GM21360 (cell line): ENCODE measurements at regions not wholly inside any gene's neighbourhood (a gene's known extent, or its start where the extent isn't known, plus 50 kb on each side); places are given as distances from the start of the nearest gene placed in this dataset.

Experiments used
- ATAC-seq: cut with Tn5 transposase; IDR thresholded peaks from one replicate; pipeline ENCODE4 v1.9.1; 2021; ENCODE audit warnings: mild to moderate bottlenecking, moderate library complexity; ENCODE audit not compliant: unreplicated experiment

- ATAC-seq = no peak
Observed at GRCh38 chr13:91144486-91144885, 203.0 kb upstream of the MIR17HG start.

- ATAC-seq = no peak
Observed at GRCh38 chr13:91145571-91146205, 201.8 kb upstream of the MIR17HG start.

GRCh38 chr13:91146601-91147000 lies 200.9 kb upstream of the MIR17HG start:
- no peak for ATAC-seq

- no peak for ATAC-seq
Observed at GRCh38 chr13:91148098-91148497, 199.4 kb upstream of the MIR17HG start.

GRCh38 chr13:91151921-91152320 lies 195.6 kb upstream of the MIR17HG start:
- no peak for ATAC-seq

GRCh38 chr13:91153372-91153771 lies 194.1 kb upstream of the MIR17HG start:
- ATAC-seq = no peak

GRCh38 chr13:91154558-91155353 lies 192.7 kb upstream of the MIR17HG start:
- ATAC-seq = no peak

GRCh38 chr13:91155512-91156114 lies 191.9 kb upstream of the MIR17HG start:
- no peak for ATAC-seq

- no peak for ATAC-seq
Observed at GRCh38 chr13:91157273-91158016, 190.0 kb upstream of the MIR17HG start.

GRCh38 chr13:91158017-91158395 lies 189.5 kb upstream of the MIR17HG start:
- ATAC-seq = no peak

GRCh38 chr13:91162180-91162579 lies 185.3 kb upstream of the MIR17HG start:
- ATAC-seq = no peak

GRCh38 chr13:91162589-91162988 lies 184.9 kb upstream of the MIR17HG start:
- no peak for ATAC-seq

GRCh38 chr13:91165758-91166157 lies 181.7 kb upstream of the MIR17HG start:
- no peak for ATAC-seq

- ATAC-seq = no peak
Observed at GRCh38 chr13:91166714-91167511, 180.6 kb upstream of the MIR17HG start.

- no peak for ATAC-seq
Observed at GRCh38 chr13:91167706-91168385, 179.6 kb upstream of the MIR17HG start.

GRCh38 chr13:91168386-91168711 lies 179.1 kb upstream of the MIR17HG start:
- ATAC-seq = no peak

GRCh38 chr13:91169321-91170050 lies 178.0 kb upstream of the MIR17HG start:
- no peak for ATAC-seq

GRCh38 chr13:91172160-91172559 lies 175.3 kb upstream of the MIR17HG start:
- ATAC-seq = no peak

- ATAC-seq = no peak
Observed at GRCh38 chr13:91174886-91175501, 172.5 kb upstream of the MIR17HG start.
